Fibroblast of lung (primary cell): ENCODE measurements at regions not wholly inside any gene's neighbourhood (a gene's known extent, or its start where the extent isn't known, plus 50 kb on each side); places are given as distances from the start of the nearest gene placed in this dataset.

ENCODE experiments used
- DNase-seq, 2 donors: peaks; one replicate each; pipeline versions ENCODE4 v3.0.0 to v3.0.0-alpha.2; 2010; ENCODE audit warnings: low read depth in 2 of 2
- H2AFZ ChIP-seq: 2 replicates; pipeline ENCODE4 v1.5.1; 2012; ENCODE audit warnings: low read length, control low read depth, inconsistent platforms
- H3K27ac ChIP-seq: 2 replicates; pipeline ENCODE4 v1.5.1; 2011; ENCODE audit warnings: low read length, control low read depth; ENCODE audit not compliant: insufficient read depth
- H3K27me3 ChIP-seq: 2 replicates; pipeline ENCODE4 v1.5.1; 2011; ENCODE audit warnings: mild to moderate bottlenecking, low read length; ENCODE audit not compliant: control insufficient read depth, insufficient read depth
- H3K36me3 ChIP-seq: 2 replicates; pipeline ENCODE4 v1.5.1; 2011; ENCODE audit warnings: low read length; ENCODE audit not compliant: control insufficient read depth, insufficient read depth
- H3K4me1 ChIP-seq: 2 replicates; pipeline ENCODE4 v1.5.1; 2011; ENCODE audit warnings: low read length; ENCODE audit not compliant: control insufficient read depth, insufficient read depth; ENCODE audit errors: extremely low read depth
- H3K4me2 ChIP-seq: 2 replicates; pipeline ENCODE4 v1.5.1; 2011; ENCODE audit warnings: low read length, control low read depth; ENCODE audit not compliant: insufficient read depth; ENCODE audit errors: extremely low read depth
- H3K4me3 ChIP-seq, 4 experiments: fragments of 200-600 bp in 1 of 4; sonication (generic) in 1 of 4; replicated peaks in 1 of 4; 2 replicates each; pipeline ENCODE4 v1.5.1; 2011 to 2016; ENCODE audit warnings: low read length in 4 of 4, low read depth in 3 of 4, mild to moderate bottlenecking in 3 of 4, control low read depth in 2 of 4, inconsistent platforms in 1 of 4, mixed read lengths in 1 of 4; ENCODE audit not compliant: insufficient read depth in 1 of 4; ENCODE audit errors: control extremely low read depth in 1 of 4
- H3K79me2 ChIP-seq: 2 replicates; pipeline ENCODE4 v1.5.1; 2012; ENCODE audit warnings: mild to moderate bottlenecking, low read length, inconsistent platforms; ENCODE audit not compliant: control insufficient read depth, insufficient read depth
- H3K9ac ChIP-seq: 2 replicates; pipeline ENCODE4 v1.5.1; 2011; ENCODE audit warnings: mild to moderate bottlenecking, low read length, control low read depth; ENCODE audit not compliant: insufficient read depth
- H3K9me3 ChIP-seq: 2 replicates; pipeline ENCODE4 v1.5.1; 2012; ENCODE audit warnings: low read depth, low read length; ENCODE audit not compliant: control insufficient read depth, insufficient read depth
- H4K20me1 ChIP-seq: 2 replicates; pipeline ENCODE4 v1.5.1; 2011; ENCODE audit warnings: low read length; ENCODE audit not compliant: control insufficient read depth, insufficient read depth; ENCODE audit errors: extremely low read depth
- EZH2 ChIP-seq: IDR thresholded peaks from 2 replicates; pipeline ENCODE4 v1.5.1; 2012; ENCODE audit warnings: low read length, control low read depth, mild to moderate bottlenecking; ENCODE audit errors: missing control alignments
- TF ChIP-seq, protein P1 (sequence below), 2 donors: IDR thresholded peaks in 1 of 2; conservative IDR thresholded peaks in 1 of 2; 1 replicate in 1 of 2; 2 replicates in 1 of 2; pipeline ENCODE4 v1.5.1; 2011 to 2012; ENCODE audit warnings: low read length in 2 of 2, control low read depth in 1 of 2, inconsistent platforms in 1 of 2, low read depth in 1 of 2, mild to moderate bottlenecking in 1 of 2

DNA sequence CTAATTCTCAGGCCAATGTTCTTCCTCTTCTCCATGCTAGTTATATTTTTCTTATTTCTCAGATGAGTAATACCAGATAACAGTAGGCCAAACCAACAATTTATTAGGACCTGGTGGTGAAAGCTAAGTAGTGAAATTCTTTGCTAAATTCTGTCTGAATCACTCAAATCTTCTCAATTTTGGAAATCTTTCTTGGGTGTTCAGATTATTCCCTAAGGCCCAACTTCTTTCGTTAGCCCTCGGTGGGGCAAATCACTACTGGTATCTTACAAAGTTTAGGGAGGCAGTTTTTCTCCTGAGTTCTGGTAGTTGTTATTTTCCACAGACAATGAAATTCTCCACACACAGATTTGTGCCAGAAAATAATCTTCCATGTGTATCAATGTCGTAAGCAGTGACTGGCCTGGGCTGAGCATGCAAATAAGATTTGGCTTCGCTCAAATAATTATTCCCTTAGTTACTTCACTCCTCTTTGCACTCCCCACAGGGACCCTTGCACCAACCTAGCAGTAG lies 443.5 kb upstream of the SLC14A2 start:
- H3K9me3 ChIP-seq = no peaks in the 10 kb centered on the region
- no peaks in the 10 kb centered on the region for H3K27me3 ChIP-seq
- no peaks in the 10 kb centered on the region for H3K79me2 ChIP-seq
- no peak overlapping the region for H2AFZ ChIP-seq
- no peak overlapping the region for H3K9ac ChIP-seq
- H3K27ac ChIP-seq = no peak overlapping the region
- no peaks in the 10 kb centered on the region for H4K20me1 ChIP-seq
- TF ChIP-seq, protein P1, sequence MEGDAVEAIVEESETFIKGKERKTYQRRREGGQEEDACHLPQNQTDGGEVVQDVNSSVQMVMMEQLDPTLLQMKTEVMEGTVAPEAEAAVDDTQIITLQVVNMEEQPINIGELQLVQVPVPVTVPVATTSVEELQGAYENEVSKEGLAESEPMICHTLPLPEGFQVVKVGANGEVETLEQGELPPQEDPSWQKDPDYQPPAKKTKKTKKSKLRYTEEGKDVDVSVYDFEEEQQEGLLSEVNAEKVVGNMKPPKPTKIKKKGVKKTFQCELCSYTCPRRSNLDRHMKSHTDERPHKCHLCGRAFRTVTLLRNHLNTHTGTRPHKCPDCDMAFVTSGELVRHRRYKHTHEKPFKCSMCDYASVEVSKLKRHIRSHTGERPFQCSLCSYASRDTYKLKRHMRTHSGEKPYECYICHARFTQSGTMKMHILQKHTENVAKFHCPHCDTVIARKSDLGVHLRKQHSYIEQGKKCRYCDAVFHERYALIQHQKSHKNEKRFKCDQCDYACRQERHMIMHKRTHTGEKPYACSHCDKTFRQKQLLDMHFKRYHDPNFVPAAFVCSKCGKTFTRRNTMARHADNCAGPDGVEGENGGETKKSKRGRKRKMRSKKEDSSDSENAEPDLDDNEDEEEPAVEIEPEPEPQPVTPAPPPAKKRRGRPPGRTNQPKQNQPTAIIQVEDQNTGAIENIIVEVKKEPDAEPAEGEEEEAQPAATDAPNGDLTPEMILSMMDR (conservative IDR thresholded peaks at IDR 0.05 in 1 of 2, IDR thresholded peaks at IDR 0.05 in 1 of 2; ENCODE audit: low read depth in 1 of 2, low read length in 2 of 2) = no peak
- no peak for TF ChIP-seq EZH2
- no peaks in the 10 kb centered on the region for H3K36me3 ChIP-seq
- peaks cover 18% of the 10 kb centered on the region for H3K4me1 ChIP-seq
- DNase-seq = peak in 1 of 2 donors; percentile 66
- H3K4me2 ChIP-seq = no peak overlapping the region
- H3K4me3 ChIP-seq = no peak overlapping the region

DNA sequence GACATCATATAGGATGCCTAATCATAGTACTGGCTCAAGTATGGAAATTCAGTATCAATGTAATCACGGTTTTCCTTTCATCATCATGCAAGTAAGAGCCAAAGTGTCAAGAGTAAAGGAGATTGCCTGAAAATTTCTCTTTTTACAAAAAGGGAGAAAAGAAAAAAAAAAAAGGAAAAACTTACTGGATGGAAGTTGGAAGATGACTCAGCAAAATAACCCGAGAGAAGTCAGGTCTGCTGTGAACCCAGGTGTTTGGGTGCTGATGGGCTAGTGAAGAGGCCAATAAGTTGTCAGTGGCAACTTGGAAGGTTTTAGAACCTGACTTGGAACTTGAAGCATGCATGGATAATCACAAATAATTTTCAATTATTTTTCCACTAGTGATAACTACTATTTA lies 441.9 kb upstream of the SLC14A2 start:
- no peak for TF ChIP-seq EZH2
- TF ChIP-seq, protein P1 (conservative IDR thresholded peaks at IDR 0.05 in 1 of 2, IDR thresholded peaks at IDR 0.05 in 1 of 2; ENCODE audit: low read depth in 1 of 2, low read length in 2 of 2) = no peak
- DNase-seq = no peak
- Histone ChIP-seq H2AFZ (no peak overlapping the region), H3K79me2 (no peaks in the 10 kb centered on the region), H3K4me1 (peaks cover 8% of the 10 kb centered on the region), H3K4me3 (no peak overlapping the region), H3K4me2 (no peak overlapping the region), H3K9ac (no peak overlapping the region), H3K9me3 (no peaks in the 10 kb centered on the region), H3K27me3 (no peaks in the 10 kb centered on the region), H3K36me3 (no peaks in the 10 kb centered on the region), H4K20me1 (no peaks in the 10 kb centered on the region), H3K27ac (no peak overlapping the region)

DNA sequence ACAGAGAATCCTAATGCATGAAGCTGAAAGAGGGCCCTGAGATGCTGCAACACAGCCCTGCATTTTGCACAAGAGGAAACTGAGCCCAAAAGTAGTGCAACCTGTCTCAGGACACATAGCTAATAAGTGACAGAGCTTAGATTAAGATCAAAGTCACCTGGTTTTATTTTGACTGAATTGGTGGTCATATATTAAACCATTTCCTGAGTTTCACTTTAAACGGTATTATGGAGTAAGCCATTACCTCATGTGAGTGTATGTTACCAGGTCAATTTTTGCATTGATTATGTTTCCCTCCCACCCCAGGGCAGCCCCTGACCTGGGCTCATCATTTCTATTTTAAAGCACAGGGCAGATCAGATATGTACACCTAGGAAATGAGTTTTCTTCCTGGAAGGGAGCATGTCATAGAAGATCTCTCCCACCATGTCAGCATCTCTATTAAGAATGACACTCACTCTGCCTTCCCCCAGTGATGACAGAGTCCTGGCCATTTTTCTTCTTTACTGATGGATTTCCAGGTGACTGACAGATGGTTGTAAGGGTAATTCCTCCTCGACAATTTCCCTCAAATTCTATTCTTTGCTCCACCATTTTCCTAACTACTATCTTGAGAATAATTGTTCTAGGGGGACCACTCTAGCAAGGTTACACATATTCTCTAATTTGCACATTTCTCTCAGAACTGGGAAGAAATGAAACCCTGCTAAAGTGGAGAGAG lies 441.3 kb upstream of the SLC14A2 start:
- H3K9ac ChIP-seq = no peak overlapping the region
- H3K79me2 ChIP-seq = no peaks in the 10 kb centered on the region
- no peak overlapping the region for H2AFZ ChIP-seq
- no peak overlapping the region for H3K4me2 ChIP-seq
- no peak for DNase-seq
- H3K4me1 ChIP-seq = peaks cover 4% of the 10 kb centered on the region
- no peaks in the 10 kb centered on the region for H3K9me3 ChIP-seq
- H3K36me3 ChIP-seq = no peaks in the 10 kb centered on the region
- no peak overlapping the region for H3K27ac ChIP-seq
- H3K4me3 ChIP-seq = no peak overlapping the region
- TF ChIP-seq EZH2 = no peak
- TF ChIP-seq, protein P1 (conservative IDR thresholded peaks at IDR 0.05 in 1 of 2, IDR thresholded peaks at IDR 0.05 in 1 of 2; ENCODE audit: low read depth in 1 of 2, low read length in 2 of 2) = no peak
- no peaks in the 10 kb centered on the region for H3K27me3 ChIP-seq
- H4K20me1 ChIP-seq = no peaks in the 10 kb centered on the region
